Panc1 (cell line): ENCODE measurements at regions not wholly inside any gene's neighbourhood (a gene's known extent, or its start where the extent isn't known, plus 50 kb on each side); places are given as distances from the start of the nearest gene placed in this dataset.

Experiments
- ATAC-seq: fragments of 200-7000 bp; cut with Tn5 transposase; 2 replicates; pipeline ENCODE4 v1.9.1; 2020; ENCODE audit warnings: mild to moderate bottlenecking, moderate library complexity
- BruUV-seq: library from RNA; stranded (reverse); fragments of 400-500 nt; replicated peaks from 2 replicates; lab custom pipeline; 2021; lab: Mats Ljungman, UMichigan
- CTCF ChIA-PET: fragments of 300-600 bp; sonication (Branson Sonifier 250); formaldehyde crosslinking; loops from one replicate; lab custom pipeline; 2022; ENCODE audit warnings: antibody characterized with exemption; lab: Charles Lee
- POLR2A ChIA-PET: fragments of 300-600 bp; sonication (Branson Sonifier 250); formaldehyde crosslinking; loops from one replicate; lab custom pipeline; 2022; ENCODE audit warnings: antibody characterized with exemption; lab: Charles Lee
- DNase-seq: peaks from one replicate; pipeline ENCODE4 v3.0.0-alpha.2; 2010; ENCODE audit warnings: low read depth, low spot score
- H3K27ac ChIP-seq: 2 replicates; pipeline ENCODE4 v1.5.1; 2011; ENCODE audit warnings: mild to moderate bottlenecking, low read length, inconsistent platforms
- H3K27me3 ChIP-seq: fragments of 200-500 bp; sonication (Bioruptor generic); 2 replicates; pipeline ENCODE4 v1.6.0; 2014; ENCODE audit warnings: low read length, inconsistent platforms; ENCODE audit not compliant: control insufficient read depth, insufficient read depth
- H3K36me3 ChIP-seq: fragments of 200-500 bp; sonication (Bioruptor generic); 2 replicates; pipeline ENCODE4 v1.5.1; 2014; ENCODE audit warnings: inconsistent platforms, mild to moderate bottlenecking, low read length, moderate library complexity; ENCODE audit not compliant: control insufficient read depth, insufficient read depth
- H3K4me1 ChIP-seq: 2 replicates; pipeline ENCODE4 v1.5.1; 2011; ENCODE audit warnings: inconsistent platforms, mild to moderate bottlenecking, low read length, moderate library complexity; ENCODE audit not compliant: control insufficient read depth, insufficient read depth
- H3K4me3 ChIP-seq, 2 experiments: 2 replicates each; pipeline ENCODE4 v1.5.1; 2011 to 2012; ENCODE audit warnings: low read depth in 2 of 2, low read length in 2 of 2, mild to moderate bottlenecking in 2 of 2, inconsistent platforms in 1 of 2, moderate library complexity in 1 of 2
- H3K9me3 ChIP-seq: fragments of 200-500 bp; sonication (Bioruptor generic); 2 replicates; pipeline ENCODE4 v1.5.1; 2014; ENCODE audit warnings: low read depth, mild to moderate bottlenecking, inconsistent platforms, low read length, moderate library complexity; ENCODE audit not compliant: control insufficient read depth, insufficient read depth
- POLR2AphosphoS5 ChIP-seq: IDR thresholded peaks from 2 replicates; pipeline ENCODE4 v1.6.1; 2012; ENCODE audit warnings: mild to moderate bottlenecking, low read depth, low read length, moderate library complexity
- SIN3A ChIP-seq: IDR thresholded peaks from 2 replicates; pipeline ENCODE4 v1.6.1; 2012; ENCODE audit warnings: low read depth, mild to moderate bottlenecking, low read length, moderate library complexity, borderline replicate concordance; ENCODE audit not compliant: insufficient read depth
- TCF7L2 ChIP-seq: IDR thresholded peaks from 2 replicates; pipeline ENCODE4 v1.6.1; 2011; ENCODE audit warnings: mild to moderate bottlenecking, low read depth, low read length, inconsistent platforms
- in situ Hi-C: cut with HindIII; loops from 2 replicates; pipeline ENCODE4 v1.10.0; 2016; ENCODE audit warnings: low sequenced_read_pairs, low pct_unique_long_range_greater_than_20kb
- intact Hi-C: fragments of 100-400 bp; cut with micrococcal nuclease; formaldehyde crosslinking; loops from one replicate; pipeline ENCODE4 v1.10.0; 2022; ENCODE audit not compliant: unreplicated experiment
- TF ChIP-seq, protein P1 (sequence below): fragments of 450-650 bp; IDR thresholded peaks from 2 replicates; pipeline ENCODE4 v1.5.1; 2017; ENCODE audit warnings: mild to moderate bottlenecking
- TF ChIP-seq, protein P2 (sequence below), 2 experiments: IDR thresholded peaks; 2 replicates each; pipeline ENCODE4 v1.6.1; 2011 to 2012; ENCODE audit warnings: low read depth in 2 of 2, control low read depth in 1 of 2, low read length in 1 of 2, mild to moderate bottlenecking in 1 of 2, moderate library complexity in 1 of 2; ENCODE audit not compliant: insufficient read depth in 1 of 2

DNA sequence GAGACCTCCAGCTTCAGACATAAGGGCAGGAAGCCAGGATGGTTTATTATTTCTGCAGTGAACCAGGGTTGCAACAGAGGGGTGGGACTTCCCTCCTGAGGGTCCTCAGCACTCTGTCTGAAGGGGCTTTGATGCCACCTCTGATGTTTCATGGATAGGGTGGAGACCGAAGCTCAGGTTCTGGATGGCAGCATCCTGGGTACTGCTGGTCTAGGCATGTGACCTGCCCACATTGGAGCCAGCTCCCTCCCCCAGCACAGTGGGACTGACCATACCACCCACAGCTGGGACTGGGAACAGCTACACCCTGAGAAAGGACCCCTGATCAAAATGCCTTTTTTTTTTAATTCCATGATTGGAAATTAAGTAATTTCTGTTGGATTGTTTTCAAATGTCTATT, 355.2 kb downstream of the ZNF516 start:
- in situ Hi-C loops (no loop called here), intact Hi-C loops (no loop called here)
- Histone ChIP-seq H3K27ac (no peak overlapping the region), H3K36me3 (no peaks in the 10 kb centered on the region), H3K4me3 (no peak overlapping the region), H3K27me3 (no peaks in the 10 kb centered on the region; the same call in 1 of the 2 replicates), H3K4me1 (no peaks in the 10 kb centered on the region), H3K9me3 (no peaks in the 10 kb centered on the region)
- TF ChIP-seq, protein P1, sequence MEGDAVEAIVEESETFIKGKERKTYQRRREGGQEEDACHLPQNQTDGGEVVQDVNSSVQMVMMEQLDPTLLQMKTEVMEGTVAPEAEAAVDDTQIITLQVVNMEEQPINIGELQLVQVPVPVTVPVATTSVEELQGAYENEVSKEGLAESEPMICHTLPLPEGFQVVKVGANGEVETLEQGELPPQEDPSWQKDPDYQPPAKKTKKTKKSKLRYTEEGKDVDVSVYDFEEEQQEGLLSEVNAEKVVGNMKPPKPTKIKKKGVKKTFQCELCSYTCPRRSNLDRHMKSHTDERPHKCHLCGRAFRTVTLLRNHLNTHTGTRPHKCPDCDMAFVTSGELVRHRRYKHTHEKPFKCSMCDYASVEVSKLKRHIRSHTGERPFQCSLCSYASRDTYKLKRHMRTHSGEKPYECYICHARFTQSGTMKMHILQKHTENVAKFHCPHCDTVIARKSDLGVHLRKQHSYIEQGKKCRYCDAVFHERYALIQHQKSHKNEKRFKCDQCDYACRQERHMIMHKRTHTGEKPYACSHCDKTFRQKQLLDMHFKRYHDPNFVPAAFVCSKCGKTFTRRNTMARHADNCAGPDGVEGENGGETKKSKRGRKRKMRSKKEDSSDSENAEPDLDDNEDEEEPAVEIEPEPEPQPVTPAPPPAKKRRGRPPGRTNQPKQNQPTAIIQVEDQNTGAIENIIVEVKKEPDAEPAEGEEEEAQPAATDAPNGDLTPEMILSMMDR, result no peak
- TF ChIP-seq SIN3A, result no peak
- TF ChIP-seq, protein P2, sequence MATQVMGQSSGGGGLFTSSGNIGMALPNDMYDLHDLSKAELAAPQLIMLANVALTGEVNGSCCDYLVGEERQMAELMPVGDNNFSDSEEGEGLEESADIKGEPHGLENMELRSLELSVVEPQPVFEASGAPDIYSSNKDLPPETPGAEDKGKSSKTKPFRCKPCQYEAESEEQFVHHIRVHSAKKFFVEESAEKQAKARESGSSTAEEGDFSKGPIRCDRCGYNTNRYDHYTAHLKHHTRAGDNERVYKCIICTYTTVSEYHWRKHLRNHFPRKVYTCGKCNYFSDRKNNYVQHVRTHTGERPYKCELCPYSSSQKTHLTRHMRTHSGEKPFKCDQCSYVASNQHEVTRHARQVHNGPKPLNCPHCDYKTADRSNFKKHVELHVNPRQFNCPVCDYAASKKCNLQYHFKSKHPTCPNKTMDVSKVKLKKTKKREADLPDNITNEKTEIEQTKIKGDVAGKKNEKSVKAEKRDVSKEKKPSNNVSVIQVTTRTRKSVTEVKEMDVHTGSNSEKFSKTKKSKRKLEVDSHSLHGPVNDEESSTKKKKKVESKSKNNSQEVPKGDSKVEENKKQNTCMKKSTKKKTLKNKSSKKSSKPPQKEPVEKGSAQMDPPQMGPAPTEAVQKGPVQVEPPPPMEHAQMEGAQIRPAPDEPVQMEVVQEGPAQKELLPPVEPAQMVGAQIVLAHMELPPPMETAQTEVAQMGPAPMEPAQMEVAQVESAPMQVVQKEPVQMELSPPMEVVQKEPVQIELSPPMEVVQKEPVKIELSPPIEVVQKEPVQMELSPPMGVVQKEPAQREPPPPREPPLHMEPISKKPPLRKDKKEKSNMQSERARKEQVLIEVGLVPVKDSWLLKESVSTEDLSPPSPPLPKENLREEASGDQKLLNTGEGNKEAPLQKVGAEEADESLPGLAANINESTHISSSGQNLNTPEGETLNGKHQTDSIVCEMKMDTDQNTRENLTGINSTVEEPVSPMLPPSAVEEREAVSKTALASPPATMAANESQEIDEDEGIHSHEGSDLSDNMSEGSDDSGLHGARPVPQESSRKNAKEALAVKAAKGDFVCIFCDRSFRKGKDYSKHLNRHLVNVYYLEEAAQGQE (IDR thresholded peaks at IDR 0.05; ENCODE audit: insufficient read depth in 1 of 2, low read depth in 2 of 2, low read length in 1 of 2), result no peak
- TF ChIP-seq TCF7L2, result no peak
- no peak for TF ChIP-seq POLR2AphosphoS5
- POLR2A ChIA-PET, result interaction anchor here (0.5 kb wide), 1 partner anchor 162 kb away, joined by 6 read pairs; no protein-coding TSS in a partner anchor
- no peak for DNase-seq
- no peak for ATAC-seq
- CTCF ChIA-PET, result no interaction called here
- no TSS peak for BruUV-seq

DNA sequence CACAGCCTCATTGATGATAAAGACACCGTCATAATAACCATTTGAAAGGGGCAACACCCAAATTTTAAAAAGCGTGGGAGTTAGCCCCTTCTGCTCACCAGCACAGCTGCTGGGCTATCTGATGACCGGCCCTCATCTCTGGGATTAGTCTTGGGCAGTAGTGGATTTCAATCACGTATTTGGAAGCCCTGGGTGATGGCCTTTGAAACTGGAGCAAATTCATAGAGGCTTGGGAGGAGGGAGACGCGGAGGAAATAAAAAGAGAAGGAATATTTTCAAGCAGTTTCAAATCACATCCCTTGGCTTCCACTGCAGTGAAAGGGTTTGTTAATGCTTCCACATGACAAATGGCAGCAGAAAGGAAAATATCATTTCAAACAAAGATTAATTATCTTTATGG, 357.8 kb downstream of the ZNF516 start:
- ATAC-seq (no peak), DNase-seq (no peak)
- no peak overlapping the region for H3K27ac ChIP-seq
- ChIA-PET POLR2A (no interaction called here), CTCF (no interaction called here)
- no peaks in the 10 kb centered on the region for H3K27me3 ChIP-seq
- intact Hi-C loops, result no loop called here
- TF ChIP-seq, protein P1, result no peak
- TF ChIP-seq SIN3A, result no peak
- TF ChIP-seq, protein P2 (IDR thresholded peaks at IDR 0.05; ENCODE audit: insufficient read depth in 1 of 2, low read depth in 2 of 2, low read length in 1 of 2), result no peak
- no peaks in the 10 kb centered on the region for H3K36me3 ChIP-seq
- no peak overlapping the region for H3K4me3 ChIP-seq
- BruUV-seq, result no TSS peak
- no peaks in the 10 kb centered on the region for H3K4me1 ChIP-seq
- no peaks in the 10 kb centered on the region for H3K9me3 ChIP-seq
- in situ Hi-C loops, result no loop called here
